RWPE1 (cell line): ENCODE measurements at regions not wholly inside any gene's neighbourhood (a gene's known extent, or its start where the extent isn't known, plus 50 kb on each side); places are given as distances from the start of the nearest gene placed in this dataset.

ENCODE experiments used
- CTCF ChIA-PET: fragments of 350-600 bp; sonication (Branson Sonifier 250); formaldehyde crosslinking; extraction: SDS; loops from one replicate; lab custom pipeline; 2021; lab: Yijun Ruan, JAX
- POLR2A ChIA-PET: fragments of 400-600 bp; formaldehyde crosslinking; extraction: SDS; loops from one replicate; lab custom pipeline; 2020; ENCODE audit warnings: antibody characterized with exemption; ENCODE audit not compliant: low non-redundant PET; lab: Yijun Ruan, JAX
- DNase-seq: peaks from one replicate; pipeline ENCODE4 v3.0.0; 2012; ENCODE audit warnings: low spot score
- H3K27ac ChIP-seq: fragments of 450-650 bp; 2 replicates; pipeline ENCODE4 v1.5.1; 2017
- CTCF ChIP-seq: fragments of 450-650 bp; conservative IDR thresholded peaks from 2 replicates; pipeline ENCODE4 v1.5.1; 2017; ENCODE audit warnings: low read depth, mild to moderate bottlenecking

- DNase-seq, result no peak
- CTCF ChIA-PET, result no interaction called here
- POLR2A ChIA-PET, result no interaction called here
- no peak for TF ChIP-seq CTCF
- H3K27ac ChIP-seq, result no peak overlapping the region
These were observed 90.9 kb downstream of the LYPLAL1 start for GRCh38 chr1:219264561-219264960.
